HG02973 (cell line): ENCODE measurements at regions not wholly inside any gene's neighbourhood (a gene's known extent, or its start where the extent isn't known, plus 50 kb on each side); places are given as distances from the start of the nearest gene placed in this dataset.

Experiments
- ATAC-seq: cut with Tn5 transposase; IDR thresholded peaks from one replicate; pipeline ENCODE4 v1.9.1; 2021; ENCODE audit warnings: moderate library complexity; ENCODE audit not compliant: unreplicated experiment

DNA sequence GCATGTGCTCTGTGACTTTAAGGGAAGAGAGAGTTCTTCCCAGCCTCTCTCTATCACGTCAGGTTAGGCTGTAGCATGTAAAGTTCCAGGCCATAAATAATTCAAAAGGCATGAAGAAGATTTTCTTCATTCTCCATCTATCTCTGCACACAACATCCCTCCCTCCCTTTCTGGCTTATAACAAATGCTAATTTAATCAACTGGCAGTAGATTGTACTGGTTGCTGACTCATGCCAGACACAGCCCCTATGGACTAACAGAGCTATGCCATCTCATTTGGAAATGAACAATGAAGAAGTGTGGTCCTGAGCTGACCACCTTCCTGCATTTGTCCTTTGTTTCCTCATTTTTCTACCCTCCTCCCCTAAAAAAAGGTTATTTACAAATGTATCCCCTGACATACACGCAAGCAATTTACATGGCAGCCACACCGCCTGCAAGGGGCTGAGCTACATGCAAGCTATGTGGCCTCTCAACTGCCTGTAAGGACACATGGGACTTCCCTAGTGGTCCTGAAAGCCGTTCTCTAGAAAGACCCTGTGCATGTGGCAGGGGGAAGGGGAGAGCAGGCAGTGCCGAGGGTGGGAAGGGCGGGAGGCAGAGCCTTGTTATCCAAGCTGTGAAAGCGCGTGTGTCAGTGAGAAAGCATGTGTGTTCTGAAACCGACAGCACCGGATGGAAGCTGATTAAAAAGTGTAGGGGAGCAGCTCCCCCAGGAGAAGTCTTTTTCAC lies 90.9 kb upstream of the KLF7 start:
- no peak for ATAC-seq

DNA sequence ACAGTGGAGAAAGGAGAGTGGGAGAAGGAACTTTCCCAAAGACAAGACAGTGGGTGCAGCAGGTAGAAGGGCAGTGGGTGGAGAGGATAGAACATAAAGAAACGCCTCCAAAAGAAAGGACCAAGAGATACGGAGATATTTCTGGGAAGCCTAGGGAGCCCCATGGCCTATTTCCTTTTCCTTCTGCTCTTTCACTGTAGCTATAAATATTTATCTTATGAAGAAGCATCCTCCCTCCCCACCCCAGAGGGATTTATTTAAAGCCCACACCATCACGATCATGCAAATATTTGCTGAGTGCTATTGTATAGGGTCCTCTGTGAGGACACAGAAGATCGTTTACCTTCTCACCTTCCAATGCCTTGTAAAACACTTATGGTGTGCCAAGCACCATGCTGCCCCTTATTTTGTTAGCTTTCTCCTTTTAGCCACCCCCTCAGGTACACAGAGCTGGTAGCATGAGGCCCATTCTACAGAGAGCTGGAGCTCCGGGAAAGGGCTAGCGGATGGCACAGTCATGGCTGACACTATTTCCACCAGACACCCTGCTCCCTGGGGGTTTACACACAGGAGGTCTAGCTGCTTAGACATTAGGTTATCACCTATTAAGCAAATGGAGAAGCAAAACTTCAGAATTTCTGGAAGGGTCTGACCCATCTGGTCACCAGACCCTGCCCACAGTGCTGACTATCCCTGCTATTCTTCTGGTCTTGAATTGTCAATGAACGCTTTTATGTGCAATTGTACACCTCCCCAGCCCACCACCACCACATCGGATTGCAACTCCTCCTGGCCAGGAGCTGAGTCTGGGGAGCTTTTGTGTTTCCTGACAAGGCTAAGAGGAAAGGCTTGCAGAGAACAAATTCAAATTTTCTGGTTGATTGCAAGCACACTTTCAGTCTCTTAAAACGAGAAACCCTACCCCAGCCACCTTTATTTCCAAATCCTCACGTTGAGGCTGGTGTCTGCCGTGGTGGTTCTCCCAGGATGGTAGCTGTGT lies 91.8 kb upstream of the KLF7 start:
- no peak for ATAC-seq

- ATAC-seq, result no peak
These were observed 92.7 kb upstream of the KLF7 start for GRCh38 chr2:207258263-207258991.

GRCh38 chr2:207260021-207260420 lies 94.3 kb upstream of the KLF7 start:
- no peak for ATAC-seq

DNA sequence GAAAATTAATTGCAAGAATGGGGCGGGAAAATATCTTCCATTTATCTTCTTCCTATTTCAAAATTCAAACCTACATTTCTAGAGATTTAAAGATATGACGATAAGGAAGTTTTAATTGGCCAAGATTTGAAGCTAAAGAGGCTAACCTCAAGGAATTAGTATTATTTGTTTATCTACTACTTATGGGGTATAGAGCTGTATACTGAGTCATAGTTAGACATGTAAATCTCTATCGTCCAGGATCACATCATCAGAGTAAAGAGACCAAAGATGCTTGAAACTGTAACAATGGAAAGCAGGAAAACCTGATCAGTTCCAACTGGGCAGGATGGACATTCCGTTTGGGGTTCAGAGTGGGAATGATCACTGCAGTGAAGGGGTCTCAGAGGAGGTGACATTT lies 95.2 kb upstream of the KLF7 start:
- ATAC-seq, result no peak

- no peak for ATAC-seq
These were observed 98.6 kb upstream of the KLF7 start for GRCh38 chr2:207264310-207264709.

DNA sequence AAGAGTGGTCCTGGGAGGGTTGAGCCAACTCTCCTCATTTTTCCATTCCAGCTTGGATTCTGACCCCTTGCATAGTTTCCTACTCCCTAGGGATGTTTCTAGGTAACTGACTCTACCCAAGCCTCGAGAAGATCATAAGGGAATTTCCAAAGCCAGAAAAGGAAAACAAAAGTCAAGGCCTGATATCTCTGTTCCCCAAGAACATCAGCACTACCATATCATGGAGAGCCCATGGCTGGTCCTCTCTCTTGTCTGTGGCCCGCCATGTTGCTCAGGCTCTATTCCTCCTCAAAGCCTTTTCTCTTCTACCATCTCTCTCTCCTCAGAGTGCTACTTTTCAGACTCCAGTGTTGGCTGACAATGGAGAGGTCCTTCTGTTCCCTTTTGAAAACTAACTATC lies 99.6 kb upstream of the KLF7 start:
- no peak for ATAC-seq

GRCh38 chr2:207265869-207266268 lies 100.1 kb upstream of the KLF7 start:
- ATAC-seq, result no peak

DNA sequence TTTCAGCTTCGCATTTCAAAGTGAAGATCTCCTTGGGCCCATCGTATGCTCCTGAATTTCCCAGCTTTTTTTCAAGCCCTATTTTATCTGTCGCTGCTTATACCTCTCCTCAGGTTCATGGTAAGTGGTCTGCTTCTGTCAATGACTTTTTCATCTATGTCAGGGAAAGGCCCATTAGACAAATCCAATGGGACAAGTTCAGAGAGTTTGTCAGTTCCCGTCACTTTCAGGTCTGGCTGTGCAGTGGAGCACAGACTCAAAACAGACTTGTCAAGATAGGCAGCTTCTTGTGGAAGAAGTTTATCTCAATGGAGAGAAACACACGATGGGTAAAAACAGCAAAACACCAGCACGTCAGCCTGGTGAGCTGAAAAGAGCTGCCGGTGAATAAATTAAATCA lies 100.9 kb upstream of the KLF7 start:
- no peak for ATAC-seq

- no peak for ATAC-seq
These were observed 103.3 kb upstream of the KLF7 start for GRCh38 chr2:207269038-207269437.

DNA sequence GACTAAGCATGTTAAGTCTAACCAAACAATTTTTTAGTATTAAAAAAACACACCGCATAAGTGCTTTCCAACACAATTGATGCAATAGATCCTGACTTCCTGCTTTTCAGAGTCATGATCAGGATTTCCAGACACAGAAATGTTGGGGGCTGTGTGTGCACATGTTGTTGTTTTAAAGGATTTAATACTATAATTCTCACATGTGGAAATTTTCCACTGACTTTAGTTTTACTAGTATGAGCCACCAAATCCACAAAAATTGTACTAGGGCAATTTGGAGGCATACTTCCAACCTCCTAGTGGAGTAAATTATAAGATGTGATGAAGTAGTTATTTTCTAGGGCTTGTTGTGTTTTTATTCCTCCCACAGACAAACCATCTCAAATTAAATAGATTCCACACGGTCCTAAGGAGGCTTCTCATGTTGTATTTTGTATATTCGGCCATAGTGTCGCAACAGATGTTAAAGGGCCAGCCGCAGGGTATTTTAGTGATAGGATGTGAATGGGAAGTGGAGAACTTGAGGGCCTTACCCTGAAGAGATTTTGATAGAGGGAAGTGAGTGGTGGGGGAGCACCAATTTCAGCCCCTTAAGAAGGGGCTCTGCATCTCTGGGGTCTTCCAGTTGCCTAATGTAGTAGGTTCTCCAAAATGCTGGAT lies 108.9 kb upstream of the KLF7 start:
- no peak for ATAC-seq

GRCh38 chr2:207275779-207276178 lies 110.0 kb upstream of the KLF7 start:
- ATAC-seq, result no peak

GRCh38 chr2:207276248-207276647 lies 110.5 kb upstream of the KLF7 start:
- ATAC-seq, result no peak

DNA sequence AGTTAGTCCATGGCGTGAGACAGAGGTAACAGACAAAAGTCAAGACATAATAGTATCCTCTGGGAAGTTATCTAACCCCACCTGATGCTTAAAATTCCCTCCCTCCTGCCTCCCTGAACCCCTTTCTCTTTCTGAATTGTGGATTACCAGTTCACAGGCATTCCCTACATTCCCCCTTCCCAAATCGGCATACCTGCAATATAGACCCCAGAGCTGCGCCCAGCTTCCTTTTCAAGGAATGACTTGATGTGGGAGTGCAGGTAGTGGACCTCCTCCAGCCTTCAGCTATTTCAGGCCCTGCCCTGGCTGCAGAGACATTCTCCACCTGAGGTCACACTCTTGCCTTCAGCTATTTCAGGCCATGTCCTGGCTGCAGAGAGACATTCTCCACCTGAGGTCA lies 111.1 kb upstream of the KLF7 start:
- no peak for ATAC-seq

DNA sequence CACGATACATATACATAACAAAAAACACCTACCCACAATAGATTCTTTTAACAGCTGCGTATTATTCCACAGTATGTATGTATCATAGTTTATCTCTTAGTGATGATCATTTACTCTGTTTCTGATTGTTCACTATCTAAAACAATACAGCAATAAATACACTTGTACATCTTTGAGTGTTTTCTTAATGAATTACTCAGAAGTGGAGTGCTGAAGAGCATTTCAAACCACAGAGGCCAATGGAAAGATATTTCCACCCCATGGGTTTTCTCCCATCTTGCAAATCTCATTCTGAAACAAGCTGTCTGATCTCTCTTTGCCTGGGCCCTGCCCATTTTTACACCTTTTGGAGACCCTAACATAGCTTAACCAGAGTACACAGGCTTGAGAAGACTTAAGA lies 113.8 kb upstream of the KLF7 start:
- no peak for ATAC-seq

GRCh38 chr2:207281436-207281835 lies 115.7 kb upstream of the KLF7 start:
- no peak for ATAC-seq

DNA sequence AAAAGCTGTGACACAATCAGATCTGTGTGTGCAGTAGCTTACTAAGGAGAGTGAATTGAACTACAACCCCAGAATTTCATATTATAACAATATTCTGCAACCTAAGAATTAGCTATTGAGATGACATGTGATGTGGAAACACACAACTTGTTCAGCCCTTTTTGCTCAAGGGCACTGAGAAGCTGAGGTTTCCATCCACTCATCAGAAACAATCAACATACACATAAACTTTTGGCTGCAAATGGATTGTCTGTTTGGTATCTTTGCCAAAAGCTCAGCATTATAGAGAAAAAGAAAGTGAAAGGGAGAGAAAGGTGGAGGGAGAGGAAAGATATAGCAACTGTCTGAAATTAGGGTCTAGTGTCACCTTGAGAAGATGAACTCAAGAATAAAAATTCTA lies 117.2 kb upstream of the KLF7 start:
- no peak for ATAC-seq

GRCh38 chr2:207283356-207283755 lies 117.6 kb upstream of the KLF7 start:
- ATAC-seq, result no peak

GRCh38 chr2:207284556-207285472 lies 119.1 kb upstream of the KLF7 start:
- ATAC-seq, result no peak

DNA sequence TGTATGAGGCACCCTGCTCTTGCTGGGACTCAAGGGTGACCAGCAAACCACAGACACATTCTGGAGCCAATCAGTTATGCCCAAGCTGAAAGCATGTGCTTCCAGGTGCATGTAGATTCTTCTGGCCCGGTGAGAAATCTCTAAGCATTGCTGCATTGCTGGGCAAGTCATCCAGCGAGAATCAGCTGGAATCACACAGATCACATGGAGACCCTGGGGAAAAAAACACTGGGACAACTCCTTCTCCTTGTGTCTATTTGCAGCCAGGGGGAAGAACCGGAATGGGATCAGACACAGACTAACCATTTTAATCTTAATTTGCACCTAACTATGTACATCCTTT lies 119.7 kb upstream of the KLF7 start:
- ATAC-seq, result no peak
